Liver (tissue), 8 donors: ENCODE measurements at regions not wholly inside any gene's neighbourhood (a gene's known extent, or its start where the extent isn't known, plus 50 kb on each side); places are given as distances from the start of the nearest gene placed in this dataset.

Source experiments
- DNase-seq: peaks from one replicate; pipeline ENCODE4 v3.0.0-alpha.2; 2017; ENCODE audit warnings: low spot score
- H3K27ac ChIP-seq, 2 donors: one replicate each; pipeline ENCODE4 v1.7.0; 2013; ENCODE audit warnings: inconsistent platforms in 2 of 2, low read length in 2 of 2, control low read depth in 1 of 2, low read depth in 1 of 2, mild to moderate bottlenecking in 1 of 2
- H3K27me3 ChIP-seq, 4 donors: one replicate each; pipeline versions ENCODE4 v1.6.1 to v1.7.0; 2013; ENCODE audit warnings: low read length in 3 of 4, inconsistent platforms in 1 of 4, mild to moderate bottlenecking in 1 of 4, moderate library complexity in 1 of 4; ENCODE audit not compliant: control insufficient read depth in 4 of 4, insufficient read depth in 4 of 4
- H3K36me3 ChIP-seq, 4 donors: one replicate each; pipeline versions ENCODE4 v1.6.1 to v1.7.0; 2013; ENCODE audit warnings: low read length in 3 of 4, mild to moderate bottlenecking in 3 of 4, low read depth in 1 of 4, moderate library complexity in 1 of 4; ENCODE audit not compliant: control insufficient read depth in 4 of 4, insufficient read depth in 3 of 4
- H3K4me1 ChIP-seq, 4 donors: one replicate each; pipeline versions ENCODE4 v1.6.1 to v1.7.0; 2013; ENCODE audit warnings: low read length in 3 of 4, mild to moderate bottlenecking in 3 of 4, moderate library complexity in 1 of 4; ENCODE audit not compliant: control insufficient read depth in 4 of 4, insufficient read depth in 4 of 4
- H3K4me3 ChIP-seq, 3 donors: one replicate each; pipeline versions ENCODE4 v1.6.1 to v1.7.0; 2013; ENCODE audit warnings: low read length in 3 of 3, control low read depth in 1 of 3, low read depth in 1 of 3, mild to moderate bottlenecking in 1 of 3
- H3K9ac ChIP-seq, 2 donors: one replicate each; pipeline ENCODE4 v1.7.0; 2013; ENCODE audit warnings: low read length in 2 of 2, mild to moderate bottlenecking in 2 of 2, moderate library complexity in 2 of 2, control low read depth in 1 of 2, low read depth in 1 of 2
- H3K9me3 ChIP-seq, 4 donors: one replicate each; pipeline versions ENCODE4 v1.6.1 to v1.7.0; 2013; ENCODE audit warnings: low read length in 3 of 4; ENCODE audit not compliant: control insufficient read depth in 4 of 4
- ATF3 ChIP-seq: IDR thresholded peaks from 2 replicates; pipeline ENCODE4 v1.6.1; 2016; ENCODE audit warnings: antibody characterized with exemption
- CTCF ChIP-seq: fragments of 150-350 bp; IDR thresholded peaks from 2 replicates; pipeline ENCODE4 v1.5.1; 2017; ENCODE audit warnings: improper control_type of control experiment, low read depth, low read length; ENCODE audit not compliant: missing input control
- EGR1 ChIP-seq, 2 donors: IDR thresholded peaks; 2 replicates each; pipeline ENCODE4 v1.6.1; 2016 to 2018; ENCODE audit warnings: antibody characterized with exemption in 2 of 2, low read depth in 2 of 2
- FOXA1 ChIP-seq: IDR thresholded peaks from 2 replicates; pipeline ENCODE4 v1.6.1; 2016; ENCODE audit warnings: antibody characterized with exemption
- FOXA2 ChIP-seq: IDR thresholded peaks from 2 replicates; pipeline ENCODE4 v1.6.1; 2016; ENCODE audit warnings: antibody characterized with exemption
- GABPA ChIP-seq, 2 donors: IDR thresholded peaks in 1 of 2; conservative IDR thresholded peaks in 1 of 2; 2 replicates each; pipeline ENCODE4 v1.6.1; 2016; ENCODE audit warnings: antibody characterized with exemption in 2 of 2, mild to moderate bottlenecking in 1 of 2, moderate library complexity in 1 of 2
- HNF4A ChIP-seq, 2 donors: conservative IDR thresholded peaks; 2 replicates each; pipeline ENCODE4 v1.6.1; 2016; ENCODE audit warnings: antibody characterized with exemption in 2 of 2, mild to moderate bottlenecking in 2 of 2
- HNF4G ChIP-seq: IDR thresholded peaks from 2 replicates; pipeline ENCODE4 v1.6.1; 2016; ENCODE audit warnings: antibody characterized with exemption
- JUND ChIP-seq, 2 donors: IDR thresholded peaks; 2 replicates each; pipeline ENCODE4 v1.6.1; 2016; ENCODE audit warnings: antibody characterized with exemption in 2 of 2
- MAX ChIP-seq: IDR thresholded peaks from 2 replicates; pipeline ENCODE4 v1.6.1; 2016; ENCODE audit warnings: antibody characterized with exemption
- RAD21 ChIP-seq, 2 donors: IDR thresholded peaks; 2 replicates each; pipeline ENCODE4 v1.6.1; 2016; ENCODE audit warnings: antibody characterized with exemption in 2 of 2, mild to moderate bottlenecking in 2 of 2
- REST ChIP-seq: IDR thresholded peaks from 2 replicates; pipeline ENCODE4 v1.6.1; 2016; ENCODE audit warnings: antibody characterized with exemption, mild to moderate bottlenecking
- RXRA ChIP-seq, 2 donors: IDR thresholded peaks; 2 replicates each; pipeline ENCODE4 v1.6.1; 2017 to 2018; ENCODE audit warnings: antibody characterized with exemption in 2 of 2, mild to moderate bottlenecking in 1 of 2
- SP1 ChIP-seq: IDR thresholded peaks from 2 replicates; pipeline ENCODE4 v1.6.1; 2018; ENCODE audit warnings: antibody characterized with exemption, mild to moderate bottlenecking
- TAF1 ChIP-seq: conservative IDR thresholded peaks from 2 replicates; pipeline ENCODE4 v1.6.1; 2016; ENCODE audit warnings: antibody characterized with exemption, mild to moderate bottlenecking
- YY1 ChIP-seq: IDR thresholded peaks from 2 replicates; pipeline ENCODE4 v1.6.1; 2016; ENCODE audit warnings: antibody characterized with exemption, mild to moderate bottlenecking
- WGBS: extraction: QIAGEN DNeasy Blood & Tissue Kit; methylation state at CpG from one replicate; pipeline ENCODE4 v1.1.7; 2013; 5-methylcytosine and 5-hydroxymethylcytosine counted together
- donor health status: healthy.
- donor health status: healthy.
- donor health status: healthy.
- donor health status: healthy.
- donor health status: healthy.

GRCh38 chr2:60152226-60152833, 401.1 kb downstream of the BCL11A start:
- WGBS, result 70% methylated on average over 4 of the region's 4 CpGs

More at GRCh38 chr2:60152226-60152833, 401.1 kb downstream of the BCL11A start:
- H3K9me3 ChIP-seq, result peaks cover 0 to 4% (median 3%) of the 10 kb centered on the region in 4 donors
- DNase-seq, result no peak
- H3K4me1 ChIP-seq, result no peaks in the 10 kb centered on the region
- no peak for TF ChIP-seq REST
- no peak for TF ChIP-seq YY1
- TF ChIP-seq HNF4A (conservative IDR thresholded peaks at IDR 0.05), result no peak
- TF ChIP-seq GABPA (IDR thresholded peaks at IDR 0.05 in 1 of 2, conservative IDR thresholded peaks at IDR 0.05 in 1 of 2), result no peak
- no peak for TF ChIP-seq RXRA (IDR thresholded peaks at IDR 0.05)
- no peak for TF ChIP-seq TAF1
- no peak for TF ChIP-seq JUND (IDR thresholded peaks at IDR 0.05)
- TF ChIP-seq MAX, result no peak
- peak; percentile 73 to 78 for TF ChIP-seq RAD21 (IDR thresholded peaks at IDR 0.05)
- TF ChIP-seq EGR1 (IDR thresholded peaks at IDR 0.05; ENCODE audit: low read depth in 2 of 2), result no peak
- TF ChIP-seq CTCF, result peak; percentile 78
- no peak for TF ChIP-seq ATF3
- TF ChIP-seq HNF4G, result no peak
- TF ChIP-seq FOXA1, result no peak
- no peak for TF ChIP-seq FOXA2
- no peak for TF ChIP-seq SP1
- no peak overlapping the region for H3K9ac ChIP-seq
- H3K36me3 ChIP-seq, result no peaks in the 10 kb centered on the region
- H3K4me3 ChIP-seq, result no peak overlapping the region
- H3K27ac ChIP-seq, result no peak overlapping the region
- no peaks in the 10 kb centered on the region for H3K27me3 ChIP-seq
